Posterior vena cava (tissue), 2 donors: ENCODE measurements at regions not wholly inside any gene's neighbourhood (a gene's known extent, or its start where the extent isn't known, plus 50 kb on each side); places are given as distances from the start of the nearest gene placed in this dataset.

Experiments
- DNase-seq: peaks from one replicate; pipeline ENCODE4 v3.0.0-alpha.2; 2020; ENCODE audit warnings: low spot score
- intact Hi-C, 2 donors: fragments of 100-400 bp; cut with DNase I; formaldehyde crosslinking; loops; one replicate each; pipeline versions ENCODE4 v1.14.1 to v1.14.2; 2022 to 2023
- donor health status: DM: yes; HTN: yes; CAD: no.
- donor health status: DM: yes; HTN: yes; CAD: no.

GRCh38 chr14:29462321-29462720 is 465.3 kb downstream of the PRKD1 start:
- intact Hi-C loops, result no loop called here
- DNase-seq, result no peak

- intact Hi-C loops, result no loop called here
- no peak for DNase-seq
These were observed 464.9 kb downstream of the PRKD1 start for GRCh38 chr14:29462772-29463171.

GRCh38 chr14:29463727-29464395 is 463.8 kb downstream of the PRKD1 start:
- intact Hi-C loops, result no loop called here

GRCh38 chr14:29465095-29465494 is 462.6 kb downstream of the PRKD1 start:
- intact Hi-C loops, result no loop called here

More at GRCh38 chr14:29463727-29464395, 463.8 kb downstream of the PRKD1 start:
- no peak for DNase-seq

GRCh38 chr14:29475641-29476040 is 452.0 kb downstream of the PRKD1 start:
- no peak for DNase-seq
- intact Hi-C loops, result no loop called here

More at GRCh38 chr14:29465095-29465494, 462.6 kb downstream of the PRKD1 start:
- DNase-seq, result no peak

- intact Hi-C loops, result no loop called here
- no peak for DNase-seq
These were observed 441.5 kb downstream of the PRKD1 start for GRCh38 chr14:29486132-29486531.

- intact Hi-C loops, result no loop called here
- no peak for DNase-seq
These were observed 437.7 kb downstream of the PRKD1 start for GRCh38 chr14:29489911-29490425.

GRCh38 chr14:29493849-29494248 is 433.8 kb downstream of the PRKD1 start:
- DNase-seq, result no peak
- intact Hi-C loops, result no loop called here

- no peak for DNase-seq
- intact Hi-C loops, result no loop called here
These were observed 433.3 kb downstream of the PRKD1 start for GRCh38 chr14:29494312-29494711.

- no peak for DNase-seq
- intact Hi-C loops, result no loop called here
These were observed 423.7 kb downstream of the PRKD1 start for GRCh38 chr14:29503903-29504302.

- DNase-seq, result no peak
- intact Hi-C loops, result no loop called here
These were observed 409.3 kb downstream of the PRKD1 start for GRCh38 chr14:29518335-29518734.

GRCh38 chr14:29521526-29522137 is 406.0 kb downstream of the PRKD1 start:
- intact Hi-C loops, result no loop called here
- no peak for DNase-seq
